Activated naive CD4-positive, alpha-beta T cell treated with anti-CD3 and anti-CD28 coated beads for 36 hours (primary cell): ENCODE measurements at regions not wholly inside any gene's neighbourhood (a gene's known extent, or its start where the extent isn't known, plus 50 kb on each side); places are given as distances from the start of the nearest gene placed in this dataset.
"Not testable (repeated sequence)": the region's sequence is repeated elsewhere in the genome, so short reads cannot be mapped to it uniquely, and the experiment has no call there.

ENCODE experiments used
- CTCF ChIA-PET: fragments of 350-600 bp; sonication (Branson Sonifier 250); formaldehyde crosslinking; loops from one replicate; lab custom pipeline; 2021; ENCODE audit warnings: antibody characterized with exemption; lab: Charles Lee
- DNase-seq: peaks from one replicate; pipeline ENCODE4 v3.0.0-alpha.2; 2020
- H3K27ac Mint-ChIP-seq: one replicate; pipeline ENCODE4 v1.8.0; 2021; ENCODE audit warnings: mild to moderate bottlenecking, mixed read lengths
- H3K27me3 Mint-ChIP-seq: one replicate; pipeline ENCODE4 v1.8.0; 2021; ENCODE audit warnings: low read depth, mixed read lengths
- H3K36me3 Mint-ChIP-seq: one replicate; pipeline ENCODE4 v1.8.0; 2021; ENCODE audit warnings: low read depth, mixed read lengths
- H3K4me1 Mint-ChIP-seq: one replicate; pipeline ENCODE4 v1.8.0; 2021; ENCODE audit warnings: low read depth, mixed read lengths
- H3K4me3 Mint-ChIP-seq: one replicate; pipeline ENCODE4 v1.8.0; 2021; ENCODE audit warnings: mild to moderate bottlenecking, moderate library complexity, mixed read lengths
- H3K9me3 Mint-ChIP-seq: one replicate; pipeline ENCODE4 v1.8.0; 2021; ENCODE audit warnings: mixed read lengths
- intact Hi-C: fragments of 100-400 bp; cut with micrococcal nuclease; formaldehyde crosslinking; loops from one replicate; pipeline ENCODE4 v1.15.1; 2023

DNA sequence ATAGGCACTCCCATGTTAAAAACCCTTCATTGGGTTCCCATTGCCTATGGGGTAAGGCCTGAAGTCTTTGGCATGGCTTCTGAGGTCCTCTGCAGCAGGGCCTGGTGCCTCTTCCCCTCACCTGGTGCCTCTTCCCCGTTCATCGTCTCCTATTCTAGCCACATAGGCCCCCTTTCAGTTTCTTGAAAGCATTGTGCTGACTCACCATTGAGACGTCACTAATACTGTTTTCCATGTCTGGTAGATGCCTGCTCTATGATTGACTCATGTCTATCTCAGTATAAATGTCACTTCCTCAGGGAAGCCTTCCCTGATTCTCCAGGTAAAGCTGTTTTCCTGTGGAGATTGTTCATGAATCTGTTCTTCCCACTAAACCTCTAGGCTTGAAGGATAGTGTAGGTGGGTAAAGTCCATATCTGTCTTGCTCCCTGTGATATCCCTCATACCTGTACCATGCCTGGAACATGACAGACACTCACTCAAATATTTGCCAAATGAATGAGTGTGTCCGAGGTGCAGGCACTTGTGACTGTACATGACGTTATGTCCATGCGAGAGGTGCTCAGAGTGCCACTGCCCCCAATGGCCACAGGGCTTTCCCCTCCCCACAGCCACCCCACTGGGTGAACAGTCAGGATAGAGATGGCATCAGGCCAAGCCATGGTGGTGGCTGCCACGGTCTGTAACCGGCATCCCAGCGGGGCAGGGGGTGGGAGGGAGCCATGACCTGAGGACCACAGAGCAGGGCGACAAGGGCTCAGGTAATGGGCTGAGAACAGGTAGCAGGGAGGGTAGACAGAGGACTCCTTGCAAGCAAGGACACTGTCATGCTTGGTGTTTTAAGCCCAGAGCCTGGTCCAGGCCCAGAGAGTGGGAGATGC is 85.2 kb upstream of the FAM20A start:
- no peaks in the 10 kb centered on the region for H3K27me3 Mint-ChIP-seq
- CTCF ChIA-PET = no interaction called here
- intact Hi-C loops = no loop called here
- H3K9me3 Mint-ChIP-seq = no peaks in the 10 kb centered on the region
- H3K4me1 Mint-ChIP-seq = no peaks in the 10 kb centered on the region
- H3K27ac Mint-ChIP-seq = no peak overlapping the region
- H3K4me3 Mint-ChIP-seq = no peak overlapping the region
- no peak for DNase-seq
- H3K36me3 Mint-ChIP-seq = no peaks in the 10 kb centered on the region

DNA sequence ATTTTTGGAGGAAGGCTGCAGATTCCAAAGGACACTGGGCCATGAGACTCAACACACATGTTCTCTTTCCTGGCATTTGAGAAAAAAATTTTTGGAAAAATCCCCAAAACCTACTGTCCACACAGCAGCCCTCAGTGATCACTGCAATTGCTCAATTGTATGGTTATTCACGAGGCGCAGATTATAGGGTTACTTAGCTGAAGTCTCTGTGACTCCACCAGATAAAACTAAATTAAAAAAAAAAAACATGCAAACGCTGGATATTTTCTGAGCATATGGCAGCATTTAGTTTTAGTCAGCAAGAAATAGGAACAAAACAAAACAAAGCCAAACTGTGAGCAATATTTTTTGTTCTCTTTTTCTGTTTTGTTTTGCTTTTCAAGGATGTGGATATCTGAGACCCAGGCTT is 83.8 kb upstream of the FAM20A start:
- Mint-ChIP-seq H3K27ac (no peak overlapping the region), H3K36me3 (no peaks in the 10 kb centered on the region), H3K4me3 (no peak overlapping the region), H3K4me1 (no peaks in the 10 kb centered on the region), H3K9me3 (no peaks in the 10 kb centered on the region), H3K27me3 (no peaks in the 10 kb centered on the region)
- no peak for DNase-seq
- intact Hi-C loops = no loop called here
- CTCF ChIA-PET = no interaction called here

GRCh38 chr17:68682903-68683302 is 81.7 kb upstream of the FAM20A start:
- Mint-ChIP-seq H3K4me1 (no peaks in the 10 kb centered on the region), H3K9me3 (no peaks in the 10 kb centered on the region), H3K27ac (no peak overlapping the region), H3K27me3 (no peaks in the 10 kb centered on the region), H3K36me3 (no peaks in the 10 kb centered on the region), H3K4me3 (no peak overlapping the region)
- DNase-seq = no peak
- intact Hi-C loops = no loop called here
- CTCF ChIA-PET = interaction anchor here (0.7 kb wide), 1 partner anchor 120 kb away, joined by 3 read pairs; no protein-coding TSS in a partner anchor

DNA sequence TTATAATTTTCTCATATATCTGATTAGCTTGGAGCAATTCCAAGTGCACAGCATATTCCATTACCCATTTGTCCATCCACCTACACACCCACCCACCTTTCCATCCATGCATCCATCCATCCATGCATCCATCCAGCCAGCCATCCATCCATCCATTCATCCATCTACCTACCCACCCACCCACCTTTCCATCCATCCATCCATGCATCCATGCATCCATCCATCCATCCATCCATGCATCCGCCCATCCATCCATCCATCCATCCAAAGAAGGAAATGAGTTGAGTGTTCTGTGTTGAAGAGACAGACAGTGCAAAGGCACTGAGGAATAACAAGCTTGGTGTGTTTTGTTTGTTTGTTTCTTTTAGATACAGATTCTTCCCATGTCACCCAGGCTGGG is 78.7 kb upstream of the FAM20A start:
- Mint-ChIP-seq H3K9me3 (no peaks in the 10 kb centered on the region), H3K4me1 (no peaks in the 10 kb centered on the region), H3K4me3 (no peak overlapping the region), H3K36me3 (no peaks in the 10 kb centered on the region), H3K27me3 (peaks cover 4% of the 10 kb centered on the region), H3K27ac (no peak overlapping the region)
- CTCF ChIA-PET = no interaction called here
- DNase-seq = no peak
- intact Hi-C loops = no loop called here

DNA sequence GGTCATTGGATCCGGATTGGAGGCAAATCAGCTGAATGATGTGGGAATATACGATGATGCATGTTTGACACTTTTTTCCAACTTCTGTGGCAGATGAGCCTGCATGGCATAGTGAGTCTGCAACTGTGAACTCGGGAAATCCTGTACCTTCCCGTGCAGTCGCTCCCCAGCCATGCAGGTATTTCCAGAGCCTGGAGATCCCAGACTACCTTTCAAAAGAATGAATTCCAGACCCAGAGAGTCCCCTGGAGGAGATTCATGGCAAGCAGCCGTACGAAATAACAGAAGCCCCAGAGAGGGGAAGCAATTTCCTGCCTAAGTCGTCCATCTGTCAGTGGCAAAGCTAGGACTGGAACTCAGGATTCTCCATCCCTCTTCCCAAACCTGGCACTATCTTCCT is 75.7 kb upstream of the FAM20A start:
- Mint-ChIP-seq H3K27ac (no peak overlapping the region), H3K9me3 (no peaks in the 10 kb centered on the region), H3K4me3 (no peak overlapping the region), H3K27me3 (peaks cover 6% of the 10 kb centered on the region), H3K4me1 (no peaks in the 10 kb centered on the region), H3K36me3 (no peaks in the 10 kb centered on the region)
- intact Hi-C loops = no loop called here
- DNase-seq = no peak
- CTCF ChIA-PET = no interaction called here

DNA sequence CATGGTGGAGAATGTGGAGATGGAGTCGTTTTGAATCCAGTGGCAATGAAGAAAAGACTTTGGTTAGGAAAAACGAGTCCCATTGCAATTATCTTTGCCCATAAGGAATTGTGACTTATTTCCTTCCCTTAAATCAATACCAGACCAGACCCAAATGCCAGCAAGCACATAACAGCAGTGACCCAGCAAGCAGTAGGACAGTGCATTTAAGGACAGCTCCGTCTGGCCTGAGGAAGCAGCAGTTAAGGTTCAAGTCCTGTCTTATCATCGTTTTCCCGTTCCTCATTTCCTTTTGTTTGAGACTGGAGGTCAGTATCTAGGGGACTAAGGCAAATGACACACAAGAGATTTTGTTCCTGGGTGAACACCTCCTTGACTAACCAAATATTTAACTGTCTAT is 74.6 kb upstream of the FAM20A start:
- H3K9me3 Mint-ChIP-seq = no peaks in the 10 kb centered on the region
- H3K4me3 Mint-ChIP-seq = no peak overlapping the region
- no peaks in the 10 kb centered on the region for H3K4me1 Mint-ChIP-seq
- H3K27me3 Mint-ChIP-seq = peaks cover 6% of the 10 kb centered on the region
- CTCF ChIA-PET = interaction anchor here (0.7 kb wide), 1 partner anchor 545 kb away, joined by 4 read pairs; no protein-coding TSS in a partner anchor
- H3K27ac Mint-ChIP-seq = no peak overlapping the region
- DNase-seq = no peak
- H3K36me3 Mint-ChIP-seq = no peaks in the 10 kb centered on the region
- intact Hi-C loops = no loop called here

GRCh38 chr17:68674029-68674925 is 73.1 kb upstream of the FAM20A start:
- Mint-ChIP-seq H3K4me1 (no peaks in the 10 kb centered on the region), H3K36me3 (no peaks in the 10 kb centered on the region), H3K9me3 (no peaks in the 10 kb centered on the region), H3K27ac (no peak overlapping the region), H3K4me3 (no peak overlapping the region), H3K27me3 (peaks cover 6% of the 10 kb centered on the region)
- no peak for DNase-seq
- CTCF ChIA-PET = interaction anchor here (0.6 kb wide), 1 partner anchor 237 kb away, joined by 3 read pairs; no protein-coding TSS in a partner anchor
- intact Hi-C loops = no loop called here

GRCh38 chr17:68670967-68671693 is 70.0 kb upstream of the FAM20A start:
- intact Hi-C loops = no loop called here
- Mint-ChIP-seq H3K4me3 (no peak overlapping the region), H3K36me3 (no peaks in the 10 kb centered on the region), H3K4me1 (no peaks in the 10 kb centered on the region), H3K27me3 (peaks cover 12% of the 10 kb centered on the region), H3K27ac (no peak overlapping the region), H3K9me3 (no peaks in the 10 kb centered on the region)
- DNase-seq = no peak
- CTCF ChIA-PET = no interaction called here

- H3K4me1 Mint-ChIP-seq, DNase-seq, CTCF ChIA-PET, H3K27ac Mint-ChIP-seq, H3K4me3 Mint-ChIP-seq, intact Hi-C loops, H3K9me3 Mint-ChIP-seq, H3K36me3 Mint-ChIP-seq: not testable (repeated sequence)
- H3K27me3 Mint-ChIP-seq = peaks cover 23% of the 10 kb centered on the region
These were observed 65.3 kb upstream of the FAM20A start for GRCh38 chr17:68666438-68666837.

- intact Hi-C loops = no loop called here
- peaks cover 23% of the 10 kb centered on the region for H3K27me3 Mint-ChIP-seq
- H3K9me3 Mint-ChIP-seq = no peaks in the 10 kb centered on the region
- H3K36me3 Mint-ChIP-seq = no peaks in the 10 kb centered on the region
- H3K27ac Mint-ChIP-seq = no peak overlapping the region
- DNase-seq = no peak
- no peaks in the 10 kb centered on the region for H3K4me1 Mint-ChIP-seq
- no peak overlapping the region for H3K4me3 Mint-ChIP-seq
- CTCF ChIA-PET = no interaction called here
These were observed 64.2 kb upstream of the FAM20A start for GRCh38 chr17:68665373-68665772.

DNA sequence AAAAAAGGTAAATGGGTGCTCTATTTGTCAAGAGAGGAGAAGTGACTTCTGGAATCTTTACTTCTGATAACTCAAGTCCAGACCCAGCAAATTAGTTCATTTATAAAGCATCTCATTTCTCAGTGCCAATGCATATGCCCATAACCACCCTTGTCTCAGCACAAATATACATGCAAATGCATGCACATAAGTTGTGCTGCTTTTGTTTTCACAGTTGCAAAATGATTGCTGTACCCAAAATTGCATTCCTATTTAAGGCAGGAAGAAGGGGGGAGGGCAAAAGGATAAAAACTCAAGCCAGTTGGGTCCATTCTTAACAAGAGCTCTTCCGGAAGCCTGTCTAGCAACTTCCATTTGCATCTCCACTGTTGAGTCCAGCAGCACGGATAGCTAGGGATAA is 61.3 kb upstream of the FAM20A start:
- Mint-ChIP-seq H3K27ac (no peak overlapping the region), H3K4me3 (no peak overlapping the region), H3K9me3 (no peaks in the 10 kb centered on the region), H3K36me3 (no peaks in the 10 kb centered on the region), H3K27me3 (peaks cover 18% of the 10 kb centered on the region), H3K4me1 (no peaks in the 10 kb centered on the region)
- DNase-seq = no peak
- CTCF ChIA-PET = no interaction called here
- intact Hi-C loops = no loop called here

DNA sequence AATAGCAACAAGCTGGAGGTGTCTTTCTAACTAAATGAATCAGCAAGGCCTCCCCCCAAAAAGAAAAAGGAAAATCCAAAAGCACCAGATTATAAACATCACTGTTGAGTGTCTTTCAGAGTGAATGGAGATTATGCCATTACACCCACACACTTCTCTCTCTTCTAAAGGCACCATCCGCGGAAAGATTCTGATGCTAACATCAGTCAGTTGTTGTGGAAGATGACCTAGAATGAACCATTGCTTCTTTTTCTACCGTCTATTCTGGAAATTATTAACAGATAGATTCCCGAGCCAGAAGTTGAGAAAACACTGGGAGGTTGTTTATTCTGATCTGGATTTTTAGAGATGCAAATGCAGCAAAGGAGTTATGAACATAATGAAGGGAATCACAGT is 60.9 kb upstream of the FAM20A start:
- CTCF ChIA-PET = no interaction called here
- no peak for DNase-seq
- Mint-ChIP-seq H3K4me3 (no peak overlapping the region), H3K9me3 (no peaks in the 10 kb centered on the region), H3K4me1 (no peaks in the 10 kb centered on the region), H3K36me3 (no peaks in the 10 kb centered on the region), H3K27ac (no peak overlapping the region), H3K27me3 (peaks cover 18% of the 10 kb centered on the region)
- intact Hi-C loops = no loop called here
